H1 (cell line): ENCODE measurements at regions not wholly inside any gene's neighbourhood (a gene's known extent, or its start where the extent isn't known, plus 50 kb on each side); places are given as distances from the start of the nearest gene placed in this dataset.

Experiments used
- CTCF ChIA-PET: fragments of 300-600 bp; sonication (Branson Sonifier 250); formaldehyde crosslinking; loops from one replicate; lab custom pipeline; 2021; ENCODE audit not compliant: partially characterized antibody; lab: Charles Lee
- POLR2A ChIA-PET: fragments of 300-600 bp; sonication (Branson Sonifier 250); formaldehyde crosslinking; loops from one replicate; lab custom pipeline; 2021; ENCODE audit warnings: inconsistent platforms; ENCODE audit not compliant: partially characterized antibody; lab: Charles Lee
- DNase-seq, 2 experiments: peaks; one replicate each; pipeline versions ENCODE4 v3.0.0 to v3.0.0-alpha.2; 2010 to 2022; ENCODE audit warnings: low spot score in 2 of 2, low read depth in 1 of 2, mixed read lengths in 1 of 2
- FAIRE-seq: peaks from 2 replicates; lab custom pipeline; 2011; peaks lifted over from hg19 to GRCh38; lab: Jason Lieb, UNC
- H2AFZ ChIP-seq: 2 replicates; pipeline ENCODE4 v1.8.1; 2012; ENCODE audit warnings: low read length, inconsistent platforms
- H2AK5ac ChIP-seq: 2 replicates; pipeline ENCODE4 v1.6.1; 2013; ENCODE audit warnings: low read depth, low read length
- H2BK120ac ChIP-seq: replicated peaks from 2 replicates; pipeline ENCODE3; 2013; ENCODE audit warnings: low read depth, low read length, inconsistent platforms
- H2BK12ac ChIP-seq: 2 replicates; pipeline ENCODE4 v1.6.1; 2013; ENCODE audit warnings: low read depth, low read length
- H2BK15ac ChIP-seq: 2 replicates; pipeline ENCODE4 v1.6.1; 2013; ENCODE audit warnings: low read length
- H2BK20ac ChIP-seq: 2 replicates; pipeline ENCODE4 v1.6.1; 2013; ENCODE audit warnings: low read length
- H2BK5ac ChIP-seq: 2 replicates; pipeline ENCODE4 v1.6.1; 2013; ENCODE audit warnings: low read depth, low read length
- H3K14ac ChIP-seq: 2 replicates; pipeline ENCODE4 v1.6.1; 2013; ENCODE audit warnings: inconsistent platforms; ENCODE audit not compliant: insufficient read length
- H3K18ac ChIP-seq: 2 replicates; pipeline ENCODE4 v1.6.1; 2013; ENCODE audit warnings: low read length; ENCODE audit errors: extremely low read depth
- H3K23ac ChIP-seq: 2 replicates; pipeline ENCODE4 v1.6.1; 2013; ENCODE audit warnings: inconsistent platforms; ENCODE audit not compliant: insufficient read length
- H3K23me2 ChIP-seq: 2 replicates; pipeline ENCODE4 v1.6.1; 2013; ENCODE audit warnings: low read depth, low read length
- H3K27ac ChIP-seq: 2 replicates; pipeline ENCODE4 v1.6.1; 2011; ENCODE audit warnings: low read depth, low read length, inconsistent platforms
- H3K27me3 ChIP-seq, 4 experiments: replicated peaks in 1 of 4; 1 replicate in 1 of 4; 2 replicates in 3 of 4; pipeline versions ENCODE4 v1.6.1 to v1.8.1; 2011 to 2013; ENCODE audit warnings: low read length in 3 of 4, mild to moderate bottlenecking in 3 of 4, inconsistent platforms in 2 of 4, mixed read lengths in 2 of 4, moderate library complexity in 1 of 4; ENCODE audit not compliant: control insufficient read depth in 3 of 4, insufficient read depth in 3 of 4; ENCODE audit errors: extremely low read depth in 1 of 4
- H3K36me3 ChIP-seq, 4 experiments: 2 replicates each; pipeline versions ENCODE4 v1.6.1 to v1.8.1; 2011 to 2013; ENCODE audit warnings: mild to moderate bottlenecking in 4 of 4, low read length in 3 of 4, moderate library complexity in 2 of 4, control low read depth in 1 of 4, inconsistent platforms in 1 of 4; ENCODE audit not compliant: insufficient read depth in 4 of 4, control insufficient read depth in 2 of 4
- H3K4ac ChIP-seq: replicated peaks from 2 replicates; pipeline ENCODE3; 2013; ENCODE audit warnings: low read length, low read depth, mixed read lengths, inconsistent platforms; ENCODE audit not compliant: insufficient read length
- H3K4me1 ChIP-seq, 4 experiments: replicated peaks in 1 of 4; 1 replicate in 1 of 4; 2 replicates in 3 of 4; pipeline versions ENCODE4 v1.6.1 to v1.8.1; 2011 to 2013; ENCODE audit warnings: low read length in 3 of 4, inconsistent platforms in 2 of 4, mixed read lengths in 1 of 4; ENCODE audit not compliant: insufficient read depth in 4 of 4, control insufficient read depth in 3 of 4
- H3K4me2 ChIP-seq, 2 experiments: 2 replicates each; pipeline versions ENCODE4 v1.6.1 to v1.8.1; 2011 to 2013; ENCODE audit warnings: low read depth in 2 of 2, low read length in 2 of 2, control low read depth in 1 of 2, inconsistent platforms in 1 of 2, mild to moderate bottlenecking in 1 of 2; ENCODE audit not compliant: insufficient read depth in 1 of 2
- H3K4me3 ChIP-seq, 4 experiments: fragments of 200-600, 300-600 bp in 1 of 4; sonication (generic), shearing (Covaris generic), sonication (Bioruptor Twin) in 1 of 4; 2 replicates each; pipeline versions ENCODE4 v1.5.1 to v1.8.1; 2011 to 2016; ENCODE audit warnings: low read length in 4 of 4, low read depth in 3 of 4, control low read depth in 2 of 4, inconsistent platforms in 2 of 4, mild to moderate bottlenecking in 2 of 4, mixed read lengths in 1 of 4, moderate library complexity in 1 of 4; ENCODE audit not compliant: insufficient read depth in 2 of 4; ENCODE audit errors: extremely low read depth in 1 of 4
- H3K56ac ChIP-seq: replicated peaks from 2 replicates; pipeline ENCODE3; 2013; ENCODE audit warnings: low read depth, mild to moderate bottlenecking, mixed read lengths, low read length, inconsistent platforms; ENCODE audit not compliant: insufficient read length
- H3K79me1 ChIP-seq: 2 replicates; pipeline ENCODE4 v1.6.1; 2013; ENCODE audit warnings: low read depth, low read length, control low read depth
- H3K79me2 ChIP-seq, 2 experiments: 2 replicates each; pipeline versions ENCODE4 v1.6.1 to v1.8.1; 2012 to 2013; ENCODE audit warnings: low read length in 2 of 2, mild to moderate bottlenecking in 2 of 2, inconsistent platforms in 1 of 2; ENCODE audit not compliant: insufficient read depth in 2 of 2, control insufficient read depth in 1 of 2
- H3K9ac ChIP-seq, 4 experiments: replicated peaks in 1 of 4; 1 replicate in 1 of 4; 2 replicates in 3 of 4; pipeline versions ENCODE4 v1.6.1 to v1.8.1; 2011 to 2013; ENCODE audit warnings: low read depth in 3 of 4, low read length in 3 of 4, control low read depth in 2 of 4, mild to moderate bottlenecking in 2 of 4, moderate library complexity in 2 of 4, inconsistent platforms in 1 of 4; ENCODE audit errors: extremely low read depth in 1 of 4
- H3K9me3 ChIP-seq, 2 experiments: 2 replicates each; pipeline versions ENCODE4 v1.6.1 to v1.8.1; 2012 to 2013; ENCODE audit warnings: mild to moderate bottlenecking in 2 of 2, moderate library complexity in 2 of 2, control low read depth in 1 of 2, inconsistent platforms in 1 of 2, low read depth in 1 of 2, low read length in 1 of 2, mixed read lengths in 1 of 2; ENCODE audit not compliant: insufficient read depth in 2 of 2
- H4K20me1 ChIP-seq, 2 experiments: replicated peaks in 1 of 2; 2 replicates each; pipeline versions ENCODE3 to v1.8.1; 2011 to 2013; ENCODE audit warnings: inconsistent platforms in 2 of 2, low read length in 2 of 2, mild to moderate bottlenecking in 1 of 2; ENCODE audit not compliant: insufficient read depth in 2 of 2, control insufficient read depth in 1 of 2
- H4K5ac ChIP-seq: 2 replicates; pipeline ENCODE4 v1.6.1; 2013; ENCODE audit warnings: low read length, low read depth, mixed read lengths, inconsistent platforms; ENCODE audit not compliant: insufficient read length
- H4K8ac ChIP-seq: 2 replicates; pipeline ENCODE4 v1.8.0; 2013; ENCODE audit warnings: mild to moderate bottlenecking, moderate library complexity, low read length, inconsistent platforms; ENCODE audit not compliant: insufficient read depth; ENCODE audit errors: extremely low read depth
- H4K91ac ChIP-seq: replicated peaks from 2 replicates; pipeline ENCODE3; 2013; ENCODE audit warnings: low read length, mixed read lengths, inconsistent platforms; ENCODE audit not compliant: insufficient read length
- CTBP2 ChIP-seq: IDR thresholded peaks from 2 replicates; pipeline ENCODE4 v1.7.0; 2011; ENCODE audit warnings: borderline replicate concordance, mild to moderate bottlenecking, moderate library complexity, mixed read lengths, low read length; ENCODE audit not compliant: insufficient read depth, insufficient read length
- EP300 ChIP-seq, 2 experiments: IDR thresholded peaks; 1 replicate in 1 of 2; 2 replicates in 1 of 2; pipeline ENCODE4 v1.6.1; 2011 to 2012; ENCODE audit warnings: low read depth in 2 of 2, low read length in 2 of 2, mild to moderate bottlenecking in 2 of 2, borderline replicate concordance in 1 of 2, inconsistent platforms in 1 of 2, moderate library complexity in 1 of 2
- HDAC2 ChIP-seq, 2 experiments: fragments of 300-600 bp in 1 of 2; sonication (generic) in 1 of 2; IDR thresholded peaks; 2 replicates each; pipeline ENCODE4 v1.6.1; 2011 to 2012; ENCODE audit warnings: low read depth in 2 of 2, low read length in 2 of 2, mild to moderate bottlenecking in 2 of 2, moderate library complexity in 2 of 2, borderline replicate concordance in 1 of 2, inconsistent platforms in 1 of 2
- SAP30 ChIP-seq: fragments of 300-600 bp; sonication (generic); IDR thresholded peaks from 2 replicates; pipeline ENCODE4 v1.7.1; 2012; ENCODE audit warnings: low read length, moderate library complexity, mild to moderate bottlenecking, inconsistent platforms; ENCODE audit not compliant: insufficient read depth, insufficient replicate concordance
- TAF1 ChIP-seq: IDR thresholded peaks from 2 replicates; pipeline ENCODE4 v1.6.1; 2011; ENCODE audit warnings: mild to moderate bottlenecking, low read depth, low read length
- ZNF274 ChIP-seq: IDR thresholded peaks from 2 replicates; pipeline ENCODE4 v1.7.0; 2012; ENCODE audit warnings: low read length, borderline replicate concordance; ENCODE audit errors: extremely low read depth
- WGBS, 2 experiments: shearing (Covaris generic) in 1 of 2; methylation state at CpG; one replicate each; pipeline versions ENCODE4 v1.1.6 to v1.1.7; 2013 to 2015; ENCODE audit warnings: low lambda C conversion rate in 2 of 2, mixed read lengths in 2 of 2, inconsistent platforms in 1 of 2, low coverage in 1 of 2, missing lambda C conversion rate in 1 of 2; ENCODE audit not compliant: insufficient replicate concordance in 2 of 2, insufficient coverage in 1 of 2, insufficient read length in 1 of 2; ENCODE audit errors: extremely low coverage in 1 of 2, missing lambda C conversion rate in 1 of 2; 5-methylcytosine and 5-hydroxymethylcytosine counted together

GRCh38 chr2:55108456-55109160 lies 58.4 kb upstream of the RTN4 start:
- H3K56ac ChIP-seq: no peak overlapping the region
- H3K4me1 ChIP-seq: peaks cover 0 to 6% (median 2%) of the 10 kb centered on the region in 4 experiments; a peak in 5 of 7 replicates
- no peak overlapping the region for H4K91ac ChIP-seq
- H2AFZ ChIP-seq: no peak overlapping the region
- FAIRE-seq: no peak
- H3K79me2 ChIP-seq: no peaks in the 10 kb centered on the region
- WGBS, 2 experiments: 82% methylated on average over 7 of the region's 7 CpGs; no CpG with 5 or more reads in 1 of the 2 experiments
- H3K9me3 ChIP-seq: no peaks in the 10 kb centered on the region
- H3K23me2 ChIP-seq: no peaks in the 10 kb centered on the region
- no peak overlapping the region for H3K9ac ChIP-seq
- H3K4me3 ChIP-seq: no peak overlapping the region
- H4K5ac ChIP-seq: no peak overlapping the region
- CTCF ChIA-PET: interaction anchor here (0.8 to 1.9 kb wide), 5 partner anchors 12 to 69 kb away, joined by 3 to 4 read pairs (median 4); no protein-coding TSS in a partner anchor
- no peak overlapping the region for H4K8ac ChIP-seq
- H3K27me3 ChIP-seq: no peaks in the 10 kb centered on the region
- H4K20me1 ChIP-seq: no peaks in the 10 kb centered on the region
- H3K4ac ChIP-seq: no peak overlapping the region
- no peak overlapping the region for H3K18ac ChIP-seq
- POLR2A ChIA-PET: interaction anchor here (1.3 to 1.7 kb wide), 2 partner anchors 11 to 12 kb away, joined by 4 to 6 read pairs; no protein-coding TSS in a partner anchor
- no peak for DNase-seq
- H2BK5ac ChIP-seq: no peak overlapping the region
- H3K14ac ChIP-seq: no peak overlapping the region
- no peak overlapping the region for H3K4me2 ChIP-seq
- H3K27ac ChIP-seq: no peak overlapping the region
- H2BK12ac ChIP-seq: no peak overlapping the region
- H3K36me3 ChIP-seq: no peaks in the 10 kb centered on the region
- no peaks in the 10 kb centered on the region for H3K79me1 ChIP-seq
- H2BK15ac ChIP-seq: no peak overlapping the region
- no peak overlapping the region for H2BK120ac ChIP-seq
- no peak overlapping the region for H3K23ac ChIP-seq
- TF ChIP-seq ZNF274 (no peak), TAF1 (no peak), CTBP2 (no peak), HDAC2 (IDR thresholded peaks at IDR 0.05; ENCODE audit: borderline replicate concordance in 1 of 2, low read depth in 2 of 2, low read length in 2 of 2) (no peak), EP300 (IDR thresholded peaks at IDR 0.05; ENCODE audit: borderline replicate concordance in 1 of 2, low read depth in 2 of 2, low read length in 2 of 2) (no peak), SAP30 (no peak)
- TF ChIP-seq, all 59 proteins: peak for 0
- H2AK5ac ChIP-seq: no peak overlapping the region
- H2BK20ac ChIP-seq: no peak overlapping the region
